ENCODE measurements at regions not wholly inside any gene's neighbourhood (a gene's known extent, or its start where the extent isn't known, plus 50 kb on each side); places are given as distances from the start of the nearest gene placed in this dataset.

DNA sequence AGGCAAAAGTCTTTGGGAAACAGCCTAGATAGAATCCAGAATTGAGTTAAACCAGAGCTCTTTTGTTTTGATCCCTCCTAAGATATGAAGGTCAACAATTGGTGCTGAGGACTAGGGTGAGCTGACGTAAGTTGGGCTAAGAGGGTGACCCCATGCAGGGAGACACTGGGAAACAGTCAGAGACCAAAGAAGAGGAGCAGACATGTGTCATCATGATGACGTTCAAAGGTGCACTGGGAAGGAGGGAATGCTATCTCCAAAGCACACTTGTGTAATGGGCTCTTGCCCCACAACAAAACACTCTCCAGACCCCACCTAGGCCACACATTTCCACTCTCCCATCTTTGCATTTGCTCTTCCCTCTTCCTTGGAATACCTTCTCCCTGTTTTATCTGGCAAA lies 481.4 kb downstream of the COG6 start:
- no peaks in the 10 kb centered on the region for H3K4me1 ChIP-seq (ENCODE audit: insufficient read depth, poor library complexity, severe bottlenecking)
- no peak overlapping the region for H3K27ac ChIP-seq (ENCODE audit: poor library complexity, severe bottlenecking)
- no peaks in the 10 kb centered on the region for H3K36me3 ChIP-seq (ENCODE audit: low read depth)
- TF ChIP-seq, protein P1, sequence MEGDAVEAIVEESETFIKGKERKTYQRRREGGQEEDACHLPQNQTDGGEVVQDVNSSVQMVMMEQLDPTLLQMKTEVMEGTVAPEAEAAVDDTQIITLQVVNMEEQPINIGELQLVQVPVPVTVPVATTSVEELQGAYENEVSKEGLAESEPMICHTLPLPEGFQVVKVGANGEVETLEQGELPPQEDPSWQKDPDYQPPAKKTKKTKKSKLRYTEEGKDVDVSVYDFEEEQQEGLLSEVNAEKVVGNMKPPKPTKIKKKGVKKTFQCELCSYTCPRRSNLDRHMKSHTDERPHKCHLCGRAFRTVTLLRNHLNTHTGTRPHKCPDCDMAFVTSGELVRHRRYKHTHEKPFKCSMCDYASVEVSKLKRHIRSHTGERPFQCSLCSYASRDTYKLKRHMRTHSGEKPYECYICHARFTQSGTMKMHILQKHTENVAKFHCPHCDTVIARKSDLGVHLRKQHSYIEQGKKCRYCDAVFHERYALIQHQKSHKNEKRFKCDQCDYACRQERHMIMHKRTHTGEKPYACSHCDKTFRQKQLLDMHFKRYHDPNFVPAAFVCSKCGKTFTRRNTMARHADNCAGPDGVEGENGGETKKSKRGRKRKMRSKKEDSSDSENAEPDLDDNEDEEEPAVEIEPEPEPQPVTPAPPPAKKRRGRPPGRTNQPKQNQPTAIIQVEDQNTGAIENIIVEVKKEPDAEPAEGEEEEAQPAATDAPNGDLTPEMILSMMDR (IDR thresholded peaks at IDR 0.05; ENCODE audit: poor library complexity, severe bottlenecking): no peak
- no peaks in the 10 kb centered on the region for H3K9me3 ChIP-seq (ENCODE audit: severe bottlenecking)
- no peak overlapping the region for H3K4me3 ChIP-seq (ENCODE audit: severe bottlenecking)
- DNase-seq (ENCODE audit: low spot score) (no peak), ATAC-seq (ENCODE audit: low read depth) (no peak)
- H3K27me3 ChIP-seq (ENCODE audit: insufficient read depth, poor library complexity, severe bottlenecking): no peaks in the 10 kb centered on the region

DNA sequence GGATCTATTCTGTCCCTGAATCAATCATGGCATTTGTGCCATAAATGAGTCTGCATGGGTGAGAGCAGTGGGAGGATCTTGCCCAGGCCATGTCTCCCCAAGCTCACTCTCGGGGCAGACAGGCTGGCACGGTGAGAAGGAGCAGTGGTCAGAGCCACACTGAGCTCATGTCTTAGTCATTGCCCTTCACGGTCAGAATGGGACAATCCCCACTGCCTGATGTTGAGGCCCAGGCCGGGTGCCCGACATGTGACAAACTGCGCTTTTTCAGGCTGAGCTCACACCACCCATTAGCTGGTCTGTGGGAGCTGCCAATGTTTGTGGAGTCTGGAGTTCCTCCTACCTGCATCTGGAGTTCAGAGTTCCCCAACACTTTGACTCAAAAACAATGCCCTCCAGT lies 481.9 kb downstream of the COG6 start:
- Histone ChIP-seq H3K27me3 (ENCODE audit: insufficient read depth, poor library complexity, severe bottlenecking) (no peaks in the 10 kb centered on the region), H3K36me3 (ENCODE audit: low read depth) (no peaks in the 10 kb centered on the region), H3K9me3 (ENCODE audit: severe bottlenecking) (no peaks in the 10 kb centered on the region), H3K4me3 (ENCODE audit: severe bottlenecking) (no peak overlapping the region), H3K4me1 (ENCODE audit: insufficient read depth, poor library complexity, severe bottlenecking) (no peaks in the 10 kb centered on the region), H3K27ac (ENCODE audit: poor library complexity, severe bottlenecking) (no peak overlapping the region)
- TF ChIP-seq, protein P1 (IDR thresholded peaks at IDR 0.05; ENCODE audit: poor library complexity, severe bottlenecking): no peak
- ATAC-seq (ENCODE audit: low read depth): no peak
- no peak for DNase-seq (ENCODE audit: low spot score)

DNA sequence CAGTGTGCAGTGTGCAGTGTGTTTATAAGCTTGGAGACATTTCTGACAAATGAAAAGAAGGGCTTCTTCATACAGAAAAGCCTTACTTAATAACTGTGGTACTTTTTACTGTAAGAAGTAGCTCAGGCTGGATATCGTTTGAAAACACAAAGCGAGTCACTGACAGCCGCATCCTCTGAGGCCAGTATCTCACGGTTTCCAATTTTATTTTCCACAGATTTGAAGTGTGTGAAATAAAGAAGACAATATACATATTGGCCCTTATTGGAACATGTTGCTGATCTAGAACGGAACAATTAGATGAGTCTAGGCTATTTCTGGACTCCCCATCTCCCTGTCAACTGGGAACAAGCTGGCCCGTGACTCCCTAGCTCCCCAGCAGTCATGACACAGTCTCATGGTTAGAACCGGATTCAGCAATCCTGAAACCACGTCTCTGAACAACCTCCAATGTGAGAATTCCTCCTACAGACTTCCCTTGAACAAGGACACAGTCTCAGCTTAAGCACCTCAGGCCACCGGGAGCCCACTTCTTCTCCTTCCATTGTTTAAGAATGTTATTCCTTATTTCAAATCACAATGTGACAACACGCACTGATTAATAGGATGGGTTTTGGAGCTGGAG lies 484.5 kb downstream of the COG6 start:
- ATAC-seq (ENCODE audit: low read depth) (no peak), DNase-seq (ENCODE audit: low spot score) (no peak)
- no peaks in the 10 kb centered on the region for H3K27me3 ChIP-seq (ENCODE audit: insufficient read depth, poor library complexity, severe bottlenecking)
- no peaks in the 10 kb centered on the region for H3K36me3 ChIP-seq (ENCODE audit: low read depth)
- no peak overlapping the region for H3K27ac ChIP-seq (ENCODE audit: poor library complexity, severe bottlenecking)
- no peak overlapping the region for H3K4me3 ChIP-seq (ENCODE audit: severe bottlenecking)
- TF ChIP-seq, protein P1 (IDR thresholded peaks at IDR 0.05; ENCODE audit: poor library complexity, severe bottlenecking): no peak
- H3K4me1 ChIP-seq (ENCODE audit: insufficient read depth, poor library complexity, severe bottlenecking): no peaks in the 10 kb centered on the region
- H3K9me3 ChIP-seq (ENCODE audit: severe bottlenecking): no peaks in the 10 kb centered on the region

DNA sequence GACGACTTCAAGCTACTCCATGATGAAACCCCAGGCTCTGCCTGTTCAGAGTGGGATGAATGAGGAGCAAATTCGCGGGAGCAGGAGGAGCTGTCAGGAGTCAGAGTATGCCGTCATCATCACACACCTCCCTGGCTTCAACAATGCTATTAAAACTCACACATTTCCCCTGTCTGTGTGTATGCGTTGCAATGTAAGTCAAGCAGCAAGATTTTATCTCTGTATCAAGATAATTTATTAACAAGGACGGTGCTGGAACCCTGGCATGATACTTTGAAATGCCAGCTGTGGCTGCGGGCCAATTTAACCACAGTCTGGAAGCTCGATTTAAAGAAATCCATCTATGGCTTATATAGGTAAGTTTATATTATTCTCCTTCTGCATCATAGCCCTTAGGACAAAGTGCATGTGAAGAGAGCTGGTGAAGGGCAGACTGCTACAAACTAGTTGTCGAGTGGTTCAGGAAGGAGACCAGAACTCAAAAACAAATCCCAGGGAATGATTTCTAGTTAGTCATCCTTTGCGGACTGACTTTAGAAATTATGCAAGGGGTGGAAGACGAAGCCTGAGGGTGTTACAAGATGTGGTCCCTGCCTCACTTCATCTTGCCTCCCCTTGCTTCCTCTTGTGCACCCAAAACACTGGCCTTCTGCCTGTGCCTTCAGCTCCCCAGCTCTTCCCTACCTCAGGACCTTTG lies 486.5 kb downstream of the COG6 start:
- H3K4me1 ChIP-seq (ENCODE audit: insufficient read depth, poor library complexity, severe bottlenecking): no peaks in the 10 kb centered on the region
- H3K27me3 ChIP-seq (ENCODE audit: insufficient read depth, poor library complexity, severe bottlenecking): no peaks in the 10 kb centered on the region
- no peak for ATAC-seq (ENCODE audit: low read depth)
- H3K4me3 ChIP-seq (ENCODE audit: severe bottlenecking): no peak overlapping the region
- no peaks in the 10 kb centered on the region for H3K36me3 ChIP-seq (ENCODE audit: low read depth)
- H3K9me3 ChIP-seq (ENCODE audit: severe bottlenecking): no peaks in the 10 kb centered on the region
- H3K27ac ChIP-seq (ENCODE audit: poor library complexity, severe bottlenecking): no peak overlapping the region
- TF ChIP-seq, protein P1 (IDR thresholded peaks at IDR 0.05; ENCODE audit: poor library complexity, severe bottlenecking): no peak
- no peak for DNase-seq (ENCODE audit: low spot score)

DNA sequence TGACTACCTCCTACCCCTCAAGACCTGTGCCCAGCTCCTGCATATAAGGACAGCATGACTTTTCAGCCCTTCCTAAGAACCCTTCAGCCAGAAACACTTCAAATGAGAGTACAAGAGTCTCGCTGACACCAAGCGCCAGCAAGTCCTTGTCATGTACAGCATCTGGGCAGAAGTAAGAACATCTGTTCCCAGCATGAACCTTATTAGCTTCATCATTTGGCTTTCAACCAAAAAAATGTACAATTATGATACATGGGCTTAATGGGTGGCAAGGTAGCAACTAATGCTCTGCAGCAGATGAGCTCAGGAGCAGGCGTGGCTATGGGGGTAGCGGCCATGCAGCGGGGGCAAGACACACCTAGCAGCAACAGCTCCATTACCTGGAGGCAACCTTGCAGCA lies 487.6 kb downstream of the COG6 start:
- TF ChIP-seq, protein P1 (IDR thresholded peaks at IDR 0.05; ENCODE audit: poor library complexity, severe bottlenecking): no peak

More for the DNA sequence above, 487.6 kb downstream of the COG6 start:
- Histone ChIP-seq H3K27ac (ENCODE audit: poor library complexity, severe bottlenecking) (no peak overlapping the region), H3K27me3 (ENCODE audit: insufficient read depth, poor library complexity, severe bottlenecking) (no peaks in the 10 kb centered on the region), H3K4me1 (ENCODE audit: insufficient read depth, poor library complexity, severe bottlenecking) (no peaks in the 10 kb centered on the region), H3K9me3 (ENCODE audit: severe bottlenecking) (no peaks in the 10 kb centered on the region), H3K4me3 (ENCODE audit: severe bottlenecking) (no peak overlapping the region), H3K36me3 (ENCODE audit: low read depth) (no peaks in the 10 kb centered on the region)
- no peak for ATAC-seq (ENCODE audit: low read depth)
- no peak for DNase-seq (ENCODE audit: low spot score)

All from RWPE2 (cell line).